GM12878 (cell line): ENCODE measurements at regions not wholly inside any gene's neighbourhood (a gene's known extent, or its start where the extent isn't known, plus 50 kb on each side); places are given as distances from the start of the nearest gene placed in this dataset.

Experiments
- TF ChIP-seq, protein P1 (sequence below): IDR thresholded peaks from 2 replicates; pipeline ENCODE4 v1.6.1; 2012; ENCODE audit warnings: low read depth, low read length, improper control_type of control experiment
- TF ChIP-seq, protein P2 (sequence below), 3 experiments: IDR thresholded peaks in 2 of 3; conservative IDR thresholded peaks in 1 of 3; 2 replicates each; pipeline ENCODE4 v1.5.1; 2011; ENCODE audit warnings: low read depth in 3 of 3, low read length in 3 of 3, mild to moderate bottlenecking in 3 of 3, control low read depth in 2 of 3, moderate library complexity in 2 of 3, inconsistent platforms in 1 of 3, mixed read lengths in 1 of 3; ENCODE audit not compliant: control insufficient read depth in 2 of 3, insufficient read depth in 1 of 3; ENCODE audit errors: extremely low read depth in 1 of 3

DNA sequence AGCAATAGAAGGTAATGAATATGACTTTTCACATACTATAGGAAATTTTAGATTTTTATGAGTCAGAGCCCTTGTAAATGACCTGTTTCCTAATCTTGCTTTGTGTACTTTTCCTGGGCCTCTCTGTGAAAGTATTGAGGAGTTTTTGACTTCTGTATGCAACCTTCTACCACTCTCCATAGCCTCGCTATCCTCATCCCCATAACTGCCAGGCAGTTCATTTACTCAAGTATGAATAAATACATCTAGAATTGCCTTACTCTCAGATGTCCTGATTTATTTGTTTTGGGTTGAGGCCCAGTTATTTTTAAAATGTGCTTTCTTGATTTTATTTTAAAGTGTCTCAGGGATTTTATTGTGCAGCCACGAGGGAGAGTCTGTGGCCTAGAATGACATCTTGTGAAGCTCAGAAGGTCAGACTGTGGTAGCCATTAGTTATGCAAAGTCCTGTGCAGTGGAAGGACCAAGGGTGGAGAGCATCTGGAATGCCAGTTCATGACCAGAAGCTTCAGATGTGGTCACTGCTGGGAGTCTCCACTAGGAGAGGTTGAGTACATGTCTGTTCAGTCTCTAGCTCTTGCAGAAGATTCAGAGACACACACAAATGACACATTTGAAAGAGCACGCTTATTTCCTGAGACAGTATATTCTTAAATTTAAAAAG lies 346.2 kb upstream of the IMPG1 start:
- TF ChIP-seq, protein P1, sequence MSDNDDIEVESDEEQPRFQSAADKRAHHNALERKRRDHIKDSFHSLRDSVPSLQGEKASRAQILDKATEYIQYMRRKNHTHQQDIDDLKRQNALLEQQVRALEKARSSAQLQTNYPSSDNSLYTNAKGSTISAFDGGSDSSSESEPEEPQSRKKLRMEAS, result no peak
- TF ChIP-seq, protein P2, sequence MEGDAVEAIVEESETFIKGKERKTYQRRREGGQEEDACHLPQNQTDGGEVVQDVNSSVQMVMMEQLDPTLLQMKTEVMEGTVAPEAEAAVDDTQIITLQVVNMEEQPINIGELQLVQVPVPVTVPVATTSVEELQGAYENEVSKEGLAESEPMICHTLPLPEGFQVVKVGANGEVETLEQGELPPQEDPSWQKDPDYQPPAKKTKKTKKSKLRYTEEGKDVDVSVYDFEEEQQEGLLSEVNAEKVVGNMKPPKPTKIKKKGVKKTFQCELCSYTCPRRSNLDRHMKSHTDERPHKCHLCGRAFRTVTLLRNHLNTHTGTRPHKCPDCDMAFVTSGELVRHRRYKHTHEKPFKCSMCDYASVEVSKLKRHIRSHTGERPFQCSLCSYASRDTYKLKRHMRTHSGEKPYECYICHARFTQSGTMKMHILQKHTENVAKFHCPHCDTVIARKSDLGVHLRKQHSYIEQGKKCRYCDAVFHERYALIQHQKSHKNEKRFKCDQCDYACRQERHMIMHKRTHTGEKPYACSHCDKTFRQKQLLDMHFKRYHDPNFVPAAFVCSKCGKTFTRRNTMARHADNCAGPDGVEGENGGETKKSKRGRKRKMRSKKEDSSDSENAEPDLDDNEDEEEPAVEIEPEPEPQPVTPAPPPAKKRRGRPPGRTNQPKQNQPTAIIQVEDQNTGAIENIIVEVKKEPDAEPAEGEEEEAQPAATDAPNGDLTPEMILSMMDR (IDR thresholded peaks at IDR 0.05 in 2 of 3, conservative IDR thresholded peaks at IDR 0.05 in 1 of 3; ENCODE audit: control insufficient read depth in 2 of 3, extremely low read depth in 1 of 3, insufficient read depth in 1 of 3, low read depth in 3 of 3, low read length in 3 of 3), result no peak
